Transverse colon (tissue), 4 donors: ENCODE measurements at regions not wholly inside any gene's neighbourhood (a gene's known extent, or its start where the extent isn't known, plus 50 kb on each side); places are given as distances from the start of the nearest gene placed in this dataset.

Experiments
- CTCF ChIP-seq, 5 experiments: fragments of 200-600 bp in 3 of 5; fragments of 450-650 bp in 2 of 5; sonication (generic) in 3 of 5; IDR thresholded peaks; 1 replicate in 2 of 5; 2 replicates in 3 of 5; pipeline ENCODE4 v1.5.1; 2016 to 2017; ENCODE audit warnings: antibody characterized with exemption in 5 of 5, inconsistent platforms in 3 of 5, mild to moderate bottlenecking in 2 of 5, moderate library complexity in 1 of 5
- POLR2AphosphoS5 ChIP-seq, 3 donors: sonication (generic); formaldehyde crosslinking; IDR thresholded peaks; one replicate each; pipeline ENCODE4 v1.6.1; 2016; ENCODE audit warnings: antibody characterized with exemption in 3 of 3

- TF ChIP-seq CTCF (IDR thresholded peaks at IDR 0.05) (no peak), POLR2AphosphoS5 (IDR thresholded peaks at IDR 0.05) (no peak)
These were observed 73.6 kb downstream of the CYP26A1 start for GRCh38 chr10:93147281-93147680.
